ENCODE measurements at regions not wholly inside any gene's neighbourhood (a gene's known extent, or its start where the extent isn't known, plus 50 kb on each side); places are given as distances from the start of the nearest gene placed in this dataset.
A peak's percentile ranks its signal among the peaks of the same experiment; 100 is the strongest.

GRCh38 chr11:34564807-34565241 lies 51.2 kb upstream of the ELF5 start:
- dilution Hi-C loops (cut with HindIII; ENCODE audit: low sequenced_read_pairs, unreplicated experiment) = no loop called here
- TF ChIP-seq, protein P1, sequence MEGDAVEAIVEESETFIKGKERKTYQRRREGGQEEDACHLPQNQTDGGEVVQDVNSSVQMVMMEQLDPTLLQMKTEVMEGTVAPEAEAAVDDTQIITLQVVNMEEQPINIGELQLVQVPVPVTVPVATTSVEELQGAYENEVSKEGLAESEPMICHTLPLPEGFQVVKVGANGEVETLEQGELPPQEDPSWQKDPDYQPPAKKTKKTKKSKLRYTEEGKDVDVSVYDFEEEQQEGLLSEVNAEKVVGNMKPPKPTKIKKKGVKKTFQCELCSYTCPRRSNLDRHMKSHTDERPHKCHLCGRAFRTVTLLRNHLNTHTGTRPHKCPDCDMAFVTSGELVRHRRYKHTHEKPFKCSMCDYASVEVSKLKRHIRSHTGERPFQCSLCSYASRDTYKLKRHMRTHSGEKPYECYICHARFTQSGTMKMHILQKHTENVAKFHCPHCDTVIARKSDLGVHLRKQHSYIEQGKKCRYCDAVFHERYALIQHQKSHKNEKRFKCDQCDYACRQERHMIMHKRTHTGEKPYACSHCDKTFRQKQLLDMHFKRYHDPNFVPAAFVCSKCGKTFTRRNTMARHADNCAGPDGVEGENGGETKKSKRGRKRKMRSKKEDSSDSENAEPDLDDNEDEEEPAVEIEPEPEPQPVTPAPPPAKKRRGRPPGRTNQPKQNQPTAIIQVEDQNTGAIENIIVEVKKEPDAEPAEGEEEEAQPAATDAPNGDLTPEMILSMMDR (conservative IDR thresholded peaks at IDR 0.05; ENCODE audit: low read depth, low read length) = no peak
- TF ChIP-seq MAFK (IDR thresholded peaks at IDR 0.05; ENCODE audit: low read depth, low read length) (no peak), RAD21 (IDR thresholded peaks at IDR 0.05; ENCODE audit: low read length) (no peak), FOS (IDR thresholded peaks at IDR 0.05; ENCODE audit: low read depth, low read length) (no peak), POLR2A (IDR thresholded peaks at IDR 0.05; ENCODE audit: low read depth, low read length) (no peak), SMC3 (IDR thresholded peaks at IDR 0.05; ENCODE audit: low read depth, low read length) (no peak), CHD1 (IDR thresholded peaks at IDR 0.05; ENCODE audit: low read depth, low read length) (no peak), USF2 (IDR thresholded peaks at IDR 0.05; ENCODE audit: low read depth, low read length) (no peak), MXI1 (IDR thresholded peaks at IDR 0.05; ENCODE audit: borderline replicate concordance, low read depth, low read length) (no peak), NFE2L2 (IDR thresholded peaks at IDR 0.05; ENCODE audit: low read depth, low read length) (no peak), RFX5 (IDR thresholded peaks at IDR 0.05; ENCODE audit: low read depth, low read length) (no peak)
- TF ChIP-seq, protein P2, sequence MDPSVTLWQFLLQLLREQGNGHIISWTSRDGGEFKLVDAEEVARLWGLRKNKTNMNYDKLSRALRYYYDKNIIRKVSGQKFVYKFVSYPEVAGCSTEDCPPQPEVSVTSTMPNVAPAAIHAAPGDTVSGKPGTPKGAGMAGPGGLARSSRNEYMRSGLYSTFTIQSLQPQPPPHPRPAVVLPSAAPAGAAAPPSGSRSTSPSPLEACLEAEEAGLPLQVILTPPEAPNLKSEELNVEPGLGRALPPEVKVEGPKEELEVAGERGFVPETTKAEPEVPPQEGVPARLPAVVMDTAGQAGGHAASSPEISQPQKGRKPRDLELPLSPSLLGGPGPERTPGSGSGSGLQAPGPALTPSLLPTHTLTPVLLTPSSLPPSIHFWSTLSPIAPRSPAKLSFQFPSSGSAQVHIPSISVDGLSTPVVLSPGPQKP (IDR thresholded peaks at IDR 0.05; ENCODE audit: borderline replicate concordance, low read depth, low read length) = no peak

More at GRCh38 chr11:34564807-34565241, 51.2 kb upstream of the ELF5 start:
- H2AFZ ChIP-seq (replicated peaks; ENCODE audit: low read length, poor library complexity) = peak overlapping the region; percentile 69
- no peak overlapping the region for H4K5ac ChIP-seq (ENCODE audit: low read depth, low read length)
- H3K4me2 ChIP-seq (ENCODE audit: low read depth, low read length) = no peak overlapping the region
- no peak overlapping the region for H3K14ac ChIP-seq (replicated peaks; ENCODE audit: low read depth, low read length)
- CTCF ChIA-PET = no interaction called here
- BruUV-seq (replicated peaks) = no TSS peak
- peaks cover 32% of the 10 kb centered on the region for H3K27me3 ChIP-seq (ENCODE audit: control insufficient read depth, insufficient read depth, low read length)
- no peaks in the 10 kb centered on the region for H3K36me3 ChIP-seq (ENCODE audit: control insufficient read depth, insufficient read depth, low read length)
- H3K18ac ChIP-seq (ENCODE audit: low read depth, low read length) = no peak overlapping the region
- WGBS, 2 experiments (ENCODE audit: extremely low coverage in 2 of 2, insufficient read length in 1 of 2) = no CpG with 5 or more reads among the region's 2 CpGs
- H2BK5ac ChIP-seq (ENCODE audit: low read depth, low read length, poor library complexity, severe bottlenecking) = no peak overlapping the region
- no peak overlapping the region for H3K27ac ChIP-seq (ENCODE audit: insufficient read depth, low read length)
- H4K20me1 ChIP-seq (ENCODE audit: insufficient read depth, low read length) = no peaks in the 10 kb centered on the region
- no peak overlapping the region for H3K4me3 ChIP-seq (ENCODE audit: insufficient read depth, low read depth, low read length)
- intact Hi-C loops (cut with micrococcal nuclease) = no loop called here
- H3K79me1 ChIP-seq (ENCODE audit: low read depth in 1 of 2, low read length in 2 of 2) = no peaks in the 10 kb centered on the region
- peaks cover 6% of the 10 kb centered on the region for H3K4me1 ChIP-seq (ENCODE audit: control insufficient read depth, insufficient read depth, low read length)
- H3K23ac ChIP-seq (ENCODE audit: low read depth, low read length) = peak overlapping the region; percentile 34; the same call in 1 of the 2 replicates
- H3K9ac ChIP-seq (ENCODE audit: low read depth, low read length) = no peak overlapping the region
- H3K4ac ChIP-seq (ENCODE audit: low read depth, low read length) = no peak overlapping the region
- H3K9me3 ChIP-seq (ENCODE audit: control insufficient read depth, insufficient read depth, low read length) = no peaks in the 10 kb centered on the region; the same call in 1 of the 2 replicates
- no peak overlapping the region for H3K56ac ChIP-seq (ENCODE audit: extremely low read depth, insufficient read depth, low read length)
- peaks cover 6% of the 10 kb centered on the region; the same call in 1 of the 2 replicates for H3K9me1 ChIP-seq (ENCODE audit: insufficient read depth, low read length)
- H4K91ac ChIP-seq (ENCODE audit: insufficient read depth, low read depth, low read length) = peak overlapping the region; percentile 49; the same call in 1 of the 2 replicates
- in situ Hi-C loops (cut with MboI; ENCODE audit: low sequenced_read_pairs) = no loop called here
- ATAC-seq (ENCODE audit: low read depth) = no peak
- POLR2A ChIA-PET (ENCODE audit: unreplicated experiment) = no interaction called here
- peak overlapping the region; percentile 71 for H2BK120ac ChIP-seq (ENCODE audit: low read depth, low read length)
- peak overlapping the region; percentile 58; the same call in 2 of the 3 replicates for H2BK15ac ChIP-seq (ENCODE audit: low read depth, low read length)
- H2BK20ac ChIP-seq (ENCODE audit: low read depth, low read length) = peak overlapping the region; percentile 80
- no peak overlapping the region; a peak in 1 of 4 replicates for H4K8ac ChIP-seq (ENCODE audit: low read depth in 2 of 2, low read length in 2 of 2)
- H2AK5ac ChIP-seq (ENCODE audit: low read depth, low read length) = peak overlapping the region; percentile 54; the same call in 1 of the 2 replicates
- no peak for DNase-seq
- H2AK9ac ChIP-seq (replicated peaks; ENCODE audit: low read depth, low read length, poor library complexity) = peak overlapping the region; percentile 58

Measured in IMR-90 (cell line).